Daoy (cell line): ENCODE measurements at regions not wholly inside any gene's neighbourhood (a gene's known extent, or its start where the extent isn't known, plus 50 kb on each side); places are given as distances from the start of the nearest gene placed in this dataset.

Experiments
- DNase-seq: peaks from one replicate; pipeline ENCODE4 v3.0.0-alpha.2; 2015; ENCODE audit warnings: low read depth

GRCh38 chr3:161800985-161801559, 304.5 kb downstream of the OTOL1 start:
- DNase-seq: no peak

- no peak for DNase-seq
Measured at GRCh38 chr3:161818106-161818505, 321.5 kb downstream of the OTOL1 start.

GRCh38 chr3:161821591-161821990, 325.0 kb downstream of the OTOL1 start:
- no peak for DNase-seq

GRCh38 chr3:161822291-161822690, 325.7 kb downstream of the OTOL1 start:
- DNase-seq: no peak

GRCh38 chr3:161823910-161824309, 327.3 kb downstream of the OTOL1 start:
- no peak for DNase-seq

DNA sequence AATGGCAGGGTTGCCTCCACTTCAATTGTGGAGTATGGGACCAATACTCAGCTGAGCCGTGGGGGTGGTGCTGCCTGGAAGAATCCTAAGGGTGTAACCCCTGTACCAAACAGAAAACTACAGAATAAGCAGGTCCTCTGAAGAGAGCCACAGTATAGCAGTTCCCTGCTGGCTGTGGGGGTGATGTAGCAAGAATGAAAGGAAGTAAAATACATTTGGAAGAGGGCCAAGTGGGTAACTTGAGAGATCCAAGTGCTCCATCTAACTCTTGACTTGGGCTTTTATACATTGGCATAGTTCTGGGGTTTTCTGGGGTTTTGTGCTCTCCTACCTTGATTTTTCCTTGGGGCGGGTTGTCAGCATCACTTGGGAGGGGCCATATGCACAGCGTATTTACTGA, 341.4 kb downstream of the OTOL1 start:
- no peak for DNase-seq

- DNase-seq: no peak
Measured at GRCh38 chr3:161848376-161848775, 351.8 kb downstream of the OTOL1 start.

DNA sequence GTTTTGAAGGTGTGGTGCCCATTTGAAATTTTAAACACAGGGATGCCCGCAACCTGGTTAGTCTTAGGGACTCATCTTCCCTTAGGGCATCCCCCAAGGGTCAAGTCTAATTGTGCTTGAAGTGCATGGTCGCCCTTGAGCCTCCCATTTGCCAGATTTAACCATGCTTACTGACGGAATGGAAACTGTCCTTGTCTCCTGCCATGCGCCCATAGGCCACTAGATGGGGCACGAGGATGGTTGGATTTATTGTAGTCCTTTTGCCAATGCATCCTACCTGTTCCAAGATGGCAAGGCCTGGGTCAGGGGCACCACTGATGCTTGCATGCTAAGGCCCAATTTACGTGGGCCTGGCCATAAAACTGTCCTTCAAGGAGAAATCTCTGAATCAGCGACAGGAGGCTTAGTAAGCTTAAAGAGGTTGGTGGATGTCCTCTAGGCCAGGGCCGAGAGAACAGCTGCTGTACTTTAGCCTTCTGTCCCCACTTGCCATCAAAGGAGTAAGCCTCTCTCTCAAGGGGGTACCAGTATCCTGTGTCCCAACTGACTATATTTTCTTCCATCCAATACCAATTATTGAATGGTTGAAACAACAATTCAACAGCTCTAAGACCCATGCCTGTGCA, 355.4 kb downstream of the OTOL1 start:
- peak; percentile 31 for DNase-seq

DNA sequence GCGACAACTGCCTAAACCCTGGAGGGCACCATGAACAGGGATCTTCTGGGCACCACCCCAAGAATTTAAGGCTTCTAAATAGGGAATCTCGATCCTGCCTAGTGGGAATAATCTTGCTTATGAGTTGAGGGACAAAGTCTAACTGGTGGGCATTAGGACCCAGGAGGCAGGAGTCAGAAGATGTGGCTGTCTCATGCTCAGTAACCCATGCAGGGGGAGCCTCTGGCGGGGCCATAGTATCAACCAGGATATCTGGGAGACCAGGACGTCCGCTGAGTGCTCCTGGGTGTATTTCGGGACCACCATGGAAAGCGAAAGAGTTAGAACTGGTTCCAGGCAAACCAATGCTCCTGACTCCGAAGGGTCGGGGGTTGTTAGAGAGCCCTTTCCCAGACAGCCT, 356.1 kb downstream of the OTOL1 start:
- DNase-seq: peak; percentile 2

GRCh38 chr3:161854232-161854771, 357.7 kb downstream of the OTOL1 start:
- peak; percentile 77 for DNase-seq

GRCh38 chr3:161859057-161859456, 362.4 kb downstream of the OTOL1 start:
- DNase-seq: no peak

DNA sequence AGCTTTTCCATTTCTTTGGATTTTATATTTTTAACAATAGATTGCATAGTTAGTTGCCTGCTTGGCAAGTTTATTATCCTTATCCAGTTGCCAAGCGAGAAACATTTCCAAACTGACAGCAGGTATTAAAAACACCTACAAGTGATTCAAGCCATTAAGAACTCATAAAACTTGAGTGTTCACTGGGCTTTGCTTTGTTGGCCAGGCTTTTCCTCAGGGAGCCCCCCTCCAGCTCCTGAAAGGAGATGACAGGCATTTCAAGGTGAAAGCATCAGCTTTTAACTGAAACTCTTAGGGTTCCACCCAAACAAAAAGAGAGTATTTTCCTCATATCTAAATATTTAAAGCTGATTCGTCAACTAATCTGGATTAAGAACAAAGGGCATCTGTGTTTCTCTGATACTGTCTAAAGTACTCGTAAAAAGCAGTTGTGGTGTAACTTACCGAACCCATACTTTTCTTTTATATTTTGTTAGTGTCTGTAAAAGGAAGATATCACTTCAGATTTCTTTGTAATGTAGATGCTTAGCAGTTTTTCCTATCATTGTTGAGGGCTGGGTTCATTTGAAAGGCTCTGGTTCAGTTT, 363.4 kb downstream of the OTOL1 start:
- DNase-seq: no peak

DNA sequence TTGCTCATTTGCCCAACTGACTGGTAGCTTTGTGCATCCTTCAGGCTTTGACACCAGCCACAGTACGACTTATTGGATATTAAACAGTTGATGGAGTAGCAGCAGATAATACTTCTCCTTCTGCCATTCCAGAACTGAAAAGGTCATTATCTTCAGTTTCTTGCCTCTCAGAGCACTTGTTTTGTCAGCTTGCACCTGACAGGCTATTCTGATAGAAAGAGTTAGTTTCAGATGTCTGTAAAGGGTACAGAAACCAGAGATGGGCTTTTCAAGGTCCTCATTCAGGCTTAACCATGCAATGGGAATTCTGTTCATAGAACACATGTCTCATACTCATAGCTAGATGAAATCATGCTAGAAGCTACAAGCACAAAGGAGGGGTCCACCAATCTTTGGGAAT, 367.2 kb downstream of the OTOL1 start:
- DNase-seq: no peak

DNA sequence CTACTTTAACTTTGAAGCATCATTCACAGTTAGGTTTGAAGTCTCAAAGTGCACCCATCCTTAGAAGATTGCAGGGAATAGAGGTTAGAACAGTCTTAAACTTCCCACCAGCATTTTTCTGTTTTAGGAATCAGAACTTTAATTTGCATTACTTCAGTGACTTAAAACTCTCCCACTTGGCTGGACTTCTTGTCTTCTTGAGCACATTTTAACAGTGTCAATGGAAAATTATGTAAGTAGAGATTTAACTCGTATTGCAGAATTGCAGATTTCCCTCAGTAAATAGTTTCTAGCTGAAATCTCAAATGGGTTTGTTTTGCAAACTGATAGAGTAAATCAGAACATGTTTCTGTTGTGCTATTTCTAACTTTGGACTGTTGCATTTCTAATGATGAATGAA, 369.6 kb downstream of the OTOL1 start:
- no peak for DNase-seq

DNA sequence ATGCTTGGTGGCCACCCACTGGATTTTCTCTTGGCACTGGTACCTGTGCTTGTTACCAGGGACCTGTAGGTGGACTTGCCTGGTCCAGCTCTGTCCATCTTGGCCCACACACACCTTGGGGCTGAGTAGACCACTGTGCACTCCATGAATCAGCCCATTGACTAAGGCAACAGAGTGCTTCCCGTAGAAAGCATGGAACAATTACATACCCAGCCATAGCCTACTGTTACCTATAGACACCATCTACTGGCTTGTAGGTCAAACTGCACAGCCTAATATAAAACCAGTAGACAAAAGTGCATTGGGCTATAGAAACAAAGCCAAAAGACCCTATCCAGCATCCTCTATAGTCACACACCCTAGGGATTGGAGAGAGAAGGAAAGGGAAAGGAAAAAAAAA, 378.9 kb downstream of the OTOL1 start:
- no peak for DNase-seq

DNA sequence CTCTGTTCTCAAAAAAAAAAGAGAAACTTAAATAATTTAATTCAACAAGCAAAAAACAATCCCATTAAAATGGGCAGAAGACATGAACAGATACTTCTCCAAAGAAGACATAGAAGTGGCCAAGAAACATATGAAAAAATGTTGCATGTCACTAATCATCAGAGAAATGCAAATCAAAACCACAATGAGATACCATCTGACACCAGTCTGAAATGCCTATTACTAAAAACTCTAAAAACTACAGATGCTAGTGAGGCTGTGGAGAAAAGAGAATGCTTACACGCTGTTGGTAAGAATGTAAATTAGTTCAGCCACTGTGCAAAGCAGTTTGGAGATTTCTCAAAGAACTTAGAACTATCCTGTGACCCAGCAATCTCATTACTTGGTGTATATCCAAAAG, 382.9 kb downstream of the OTOL1 start:
- DNase-seq: no peak

- DNase-seq: no peak
Measured at GRCh38 chr3:161884830-161885229, 388.2 kb downstream of the OTOL1 start.

GRCh38 chr3:161890147-161890625, 393.6 kb downstream of the OTOL1 start:
- DNase-seq: peak; percentile 55

- no peak for DNase-seq
Measured at GRCh38 chr3:161893972-161894371, 397.4 kb downstream of the OTOL1 start.

DNA sequence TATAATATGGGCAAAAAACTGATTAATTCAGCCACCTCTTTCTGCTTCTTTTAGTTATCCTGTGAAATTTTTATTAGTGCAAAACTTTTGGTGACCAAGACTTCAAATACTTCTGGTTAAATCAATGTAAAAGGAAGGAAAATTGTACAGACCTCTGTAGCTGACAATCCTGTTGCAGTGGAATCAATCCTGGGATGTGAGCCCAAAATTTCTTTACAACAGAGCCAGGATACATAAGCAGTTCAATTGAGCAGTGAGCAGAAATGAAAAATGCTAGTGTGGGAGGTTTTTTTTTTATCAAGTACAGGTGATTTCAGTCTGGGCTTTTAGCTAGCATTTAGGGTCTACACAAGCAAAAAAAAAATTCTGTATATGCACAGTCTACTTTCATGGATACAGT, 398.0 kb downstream of the OTOL1 start:
- DNase-seq: no peak

DNA sequence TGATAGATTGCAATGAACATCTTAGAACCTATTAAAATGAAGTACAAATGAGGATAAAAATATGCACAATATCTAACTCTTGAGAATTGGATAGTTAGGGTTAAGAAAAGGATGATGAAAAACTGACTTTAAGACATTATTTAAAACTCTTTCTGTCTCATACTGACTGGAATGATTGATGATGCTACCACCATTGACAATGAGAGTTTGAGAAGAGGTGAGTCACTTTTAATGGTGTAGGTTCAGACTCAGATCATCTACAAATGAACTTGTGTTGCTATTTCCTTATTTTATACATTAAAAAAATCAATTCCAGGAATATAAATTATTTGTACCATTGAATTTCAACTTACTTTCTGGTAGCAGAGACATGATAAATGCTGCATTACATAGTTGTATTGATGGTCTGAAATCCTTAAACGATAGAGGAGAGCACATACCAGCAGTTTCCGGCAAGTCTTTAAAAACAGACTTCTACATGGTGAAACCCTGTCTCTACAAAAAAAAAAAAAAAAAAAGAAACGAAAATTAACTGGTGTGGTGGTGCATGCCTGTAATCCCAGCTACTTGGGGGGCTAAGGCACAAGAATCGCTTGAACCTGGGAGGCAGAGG, 409.0 kb downstream of the OTOL1 start:
- no peak for DNase-seq

- peak; percentile 15 for DNase-seq
Measured at GRCh38 chr3:161913786-161914389, 417.3 kb downstream of the OTOL1 start.
